GM23338 (cell line): ENCODE measurements at regions not wholly inside any gene's neighbourhood (a gene's known extent, or its start where the extent isn't known, plus 50 kb on each side); places are given as distances from the start of the nearest gene placed in this dataset.

Experiments used
- CREB1 ChIP-seq: fragments of 250-450 bp; sonication (Bioruptor Pico); IDR thresholded peaks from 2 replicates; pipeline ENCODE4 v1.5.0; 2020; ENCODE audit warnings: low read depth, mild to moderate bottlenecking, moderate library complexity
- EZH2 ChIP-seq: fragments of 200-600 bp; sonication (generic); IDR thresholded peaks from one replicate; pipeline ENCODE4 v1.8.0; 2017; ENCODE audit warnings: antibody characterized with exemption, mild to moderate bottlenecking, low read depth; ENCODE audit not compliant: unreplicated experiment
- EZH2phosphoT487 ChIP-seq: fragments of 200-600 bp; sonication (generic); IDR thresholded peaks from one replicate; pipeline ENCODE4 v1.8.1; 2018; ENCODE audit warnings: antibody characterized with exemption; ENCODE audit not compliant: unreplicated experiment
- POLR2AphosphoS5 ChIP-seq: IDR thresholded peaks from 2 replicates; pipeline ENCODE4 v1.6.1; 2016; ENCODE audit warnings: antibody characterized with exemption, low read depth
- REST ChIP-seq: IDR thresholded peaks from one replicate; pipeline ENCODE4 v1.6.1; 2018; ENCODE audit warnings: antibody characterized with exemption; ENCODE audit not compliant: unreplicated experiment
- ZNF114 ChIP-seq: fragments of 250-450 bp; sonication (Bioruptor Pico); IDR thresholded peaks from 2 replicates; pipeline ENCODE4 v1.5.0; 2020; ENCODE audit warnings: mild to moderate bottlenecking, moderate library complexity
- TF ChIP-seq, protein P1 (sequence below), 2 experiments: fragments of 200-600 bp in 1 of 2; sonication (generic) in 1 of 2; conservative IDR thresholded peaks; 2 replicates each; pipeline versions ENCODE4 v1.5.1 to v1.6.1; 2016 to 2017; ENCODE audit warnings: antibody characterized with exemption in 2 of 2, low read depth in 2 of 2, mild to moderate bottlenecking in 2 of 2, moderate library complexity in 1 of 2

- TF ChIP-seq, protein P1, sequence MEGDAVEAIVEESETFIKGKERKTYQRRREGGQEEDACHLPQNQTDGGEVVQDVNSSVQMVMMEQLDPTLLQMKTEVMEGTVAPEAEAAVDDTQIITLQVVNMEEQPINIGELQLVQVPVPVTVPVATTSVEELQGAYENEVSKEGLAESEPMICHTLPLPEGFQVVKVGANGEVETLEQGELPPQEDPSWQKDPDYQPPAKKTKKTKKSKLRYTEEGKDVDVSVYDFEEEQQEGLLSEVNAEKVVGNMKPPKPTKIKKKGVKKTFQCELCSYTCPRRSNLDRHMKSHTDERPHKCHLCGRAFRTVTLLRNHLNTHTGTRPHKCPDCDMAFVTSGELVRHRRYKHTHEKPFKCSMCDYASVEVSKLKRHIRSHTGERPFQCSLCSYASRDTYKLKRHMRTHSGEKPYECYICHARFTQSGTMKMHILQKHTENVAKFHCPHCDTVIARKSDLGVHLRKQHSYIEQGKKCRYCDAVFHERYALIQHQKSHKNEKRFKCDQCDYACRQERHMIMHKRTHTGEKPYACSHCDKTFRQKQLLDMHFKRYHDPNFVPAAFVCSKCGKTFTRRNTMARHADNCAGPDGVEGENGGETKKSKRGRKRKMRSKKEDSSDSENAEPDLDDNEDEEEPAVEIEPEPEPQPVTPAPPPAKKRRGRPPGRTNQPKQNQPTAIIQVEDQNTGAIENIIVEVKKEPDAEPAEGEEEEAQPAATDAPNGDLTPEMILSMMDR (conservative IDR thresholded peaks at IDR 0.05; ENCODE audit: low read depth in 2 of 2) = peak; percentile 61 to 78
- no peak for TF ChIP-seq POLR2AphosphoS5
- TF ChIP-seq EZH2phosphoT487 = no peak
- no peak for TF ChIP-seq EZH2
- no peak for TF ChIP-seq REST
- no peak for TF ChIP-seq ZNF114
- TF ChIP-seq CREB1 = no peak
Observed at GRCh38 chr14:61925043-61925442, 162.8 kb downstream of the SNAPC1 start.
